ENCODE measurements at regions not wholly inside any gene's neighbourhood (a gene's known extent, or its start where the extent isn't known, plus 50 kb on each side); places are given as distances from the start of the nearest gene placed in this dataset.

- TF ChIP-seq REST (IDR thresholded peaks at IDR 0.05; ENCODE audit: low read depth, low read length), result no peak
- no peak for TF ChIP-seq USF2 (IDR thresholded peaks at IDR 0.05; ENCODE audit: borderline replicate concordance, low read depth, low read length)
Observed at GRCh38 chr12:5247144-5247543, 184.8 kb upstream of the NTF3 start (continued).

GRCh38 chr12:5248230-5248629, 183.7 kb upstream of the NTF3 start:
- TF ChIP-seq POLR2AphosphoS5 (IDR thresholded peaks at IDR 0.05; ENCODE audit: low read depth, low read length) (no peak), RXRA (IDR thresholded peaks at IDR 0.05; ENCODE audit: borderline replicate concordance, low read depth) (no peak), SMC3 (IDR thresholded peaks at IDR 0.05; ENCODE audit: low read depth, low read length) (no peak), GATA2 (CRISPR knock-in tag; IDR thresholded peaks at IDR 0.05) (no peak)
- Histone ChIP-seq H3K9me2 (no peaks in the 10 kb centered on the region), H2AFZ (ENCODE audit: low read depth) (no peak overlapping the region), H3K27me3 (ENCODE audit: insufficient read depth) (no peaks in the 10 kb centered on the region), H3K9ac (no peak overlapping the region), H3F3A (replicated peaks; ENCODE audit: insufficient read depth) (no peaks in the 10 kb centered on the region), H4K20me1 (ENCODE audit: insufficient read depth) (no peaks in the 10 kb centered on the region), H3K27ac (ENCODE audit: low read depth in 2 of 2, low read length in 1 of 2) (no peak overlapping the region), H3K4me2 (no peak overlapping the region), H3K79me2 (ENCODE audit: insufficient read depth) (no peaks in the 10 kb centered on the region), H3K9me3 (no peaks in the 10 kb centered on the region), H3K4me3 (ENCODE audit: low read depth in 2 of 2, low read length in 1 of 2) (no peak overlapping the region), H3K4me1 (ENCODE audit: control insufficient read depth in 1 of 2, insufficient read depth in 2 of 2, low read depth in 1 of 2, low read length in 1 of 2) (no peaks in the 10 kb centered on the region), H3K36me3 (replicated peaks in 1 of 2; ENCODE audit: control insufficient read depth in 1 of 2, insufficient read depth in 2 of 2, low read length in 1 of 2) (no peaks in the 10 kb centered on the region)
- WGBS (ENCODE audit: low lambda C conversion rate), result 70% methylated on average over 3 of the region's 3 CpGs
- DNase-seq, result no peak
- POLR2A ChIA-PET, result no interaction called here
- CTCF ChIA-PET, result no interaction called here

GRCh38 chr12:5248999-5249526, 182.8 kb upstream of the NTF3 start:
- H3K4me3 ChIP-seq (ENCODE audit: low read depth in 2 of 2, low read length in 1 of 2), result no peak overlapping the region
- H3K9me2 ChIP-seq, result no peaks in the 10 kb centered on the region
- no peaks in the 10 kb centered on the region for H3K4me1 ChIP-seq (ENCODE audit: control insufficient read depth in 1 of 2, insufficient read depth in 2 of 2, low read depth in 1 of 2, low read length in 1 of 2)
- H3K79me2 ChIP-seq (ENCODE audit: insufficient read depth), result no peaks in the 10 kb centered on the region
- no peak overlapping the region for H3K9ac ChIP-seq
- no peak overlapping the region for H3K27ac ChIP-seq (ENCODE audit: low read depth in 2 of 2, low read length in 1 of 2)
- no peaks in the 10 kb centered on the region for H4K20me1 ChIP-seq (ENCODE audit: insufficient read depth)
- H3K36me3 ChIP-seq (replicated peaks in 1 of 2; ENCODE audit: control insufficient read depth in 1 of 2, insufficient read depth in 2 of 2, low read length in 1 of 2), result no peaks in the 10 kb centered on the region
- H3K9me3 ChIP-seq, result no peaks in the 10 kb centered on the region
- no peaks in the 10 kb centered on the region for H3F3A ChIP-seq (replicated peaks; ENCODE audit: insufficient read depth)
- ChIA-PET CTCF (no interaction called here), POLR2A (no interaction called here)
- H3K27me3 ChIP-seq (ENCODE audit: insufficient read depth), result no peaks in the 10 kb centered on the region
- H3K4me2 ChIP-seq, result no peak overlapping the region
- TF ChIP-seq MXI1 (IDR thresholded peaks at IDR 0.05; ENCODE audit: low read depth, low read length) (no peak), EZH2phosphoT487 (IDR thresholded peaks at IDR 0.05; ENCODE audit: borderline replicate concordance, low read depth) (no peak), RXRA (IDR thresholded peaks at IDR 0.05; ENCODE audit: borderline replicate concordance, low read depth) (no peak), POLR2AphosphoS5 (IDR thresholded peaks at IDR 0.05; ENCODE audit: low read depth, low read length) (no peak), IRF3 (IDR thresholded peaks at IDR 0.05; ENCODE audit: low read depth, low read length) (no peak), NFIC (IDR thresholded peaks at IDR 0.05; ENCODE audit: borderline replicate concordance) (no peak), EP300 (IDR thresholded peaks at IDR 0.05; ENCODE audit: borderline replicate concordance in 1 of 2, low read depth in 1 of 2, low read length in 1 of 2) (no peak), RAD21 (IDR thresholded peaks at IDR 0.05; ENCODE audit: low read length) (no peak), NRF1 (IDR thresholded peaks at IDR 0.05; ENCODE audit: low read depth, low read length) (no peak), TCF12 (IDR thresholded peaks at IDR 0.05) (no peak), FOXM1 (IDR thresholded peaks at IDR 0.05; ENCODE audit: low read depth) (no peak), REST (IDR thresholded peaks at IDR 0.05; ENCODE audit: low read depth, low read length) (no peak), FOSL2 (IDR thresholded peaks at IDR 0.05; ENCODE audit: borderline replicate concordance, low read depth) (no peak), GABPA (IDR thresholded peaks at IDR 0.05; ENCODE audit: low read depth) (no peak)
- no peak for DNase-seq
- 61% methylated on average over 8 of the region's 8 CpGs for WGBS (ENCODE audit: low lambda C conversion rate)
- H2AFZ ChIP-seq (ENCODE audit: low read depth), result no peak overlapping the region
